Thyroid gland (tissue), 4 donors: ENCODE measurements at regions not wholly inside any gene's neighbourhood (a gene's known extent, or its start where the extent isn't known, plus 50 kb on each side); places are given as distances from the start of the nearest gene placed in this dataset.

ENCODE experiments used
- POLR2A ChIP-seq, 2 donors: fragments of 450-650 bp; IDR thresholded peaks; one replicate each; pipeline ENCODE4 v1.6.1; 2017; ENCODE audit warnings: antibody characterized with exemption in 2 of 2, mild to moderate bottlenecking in 2 of 2, moderate library complexity in 1 of 2
- TF ChIP-seq, protein P1 (sequence below), 6 experiments: fragments of 200-600 bp in 3 of 6; fragments of 450-650 bp in 3 of 6; sonication (generic) in 3 of 6; IDR thresholded peaks; one replicate each; pipeline ENCODE4 v1.5.1; 2016 to 2019; ENCODE audit warnings: antibody characterized with exemption in 6 of 6, mild to moderate bottlenecking in 2 of 6, inconsistent platforms in 1 of 6, moderate library complexity in 1 of 6

DNA sequence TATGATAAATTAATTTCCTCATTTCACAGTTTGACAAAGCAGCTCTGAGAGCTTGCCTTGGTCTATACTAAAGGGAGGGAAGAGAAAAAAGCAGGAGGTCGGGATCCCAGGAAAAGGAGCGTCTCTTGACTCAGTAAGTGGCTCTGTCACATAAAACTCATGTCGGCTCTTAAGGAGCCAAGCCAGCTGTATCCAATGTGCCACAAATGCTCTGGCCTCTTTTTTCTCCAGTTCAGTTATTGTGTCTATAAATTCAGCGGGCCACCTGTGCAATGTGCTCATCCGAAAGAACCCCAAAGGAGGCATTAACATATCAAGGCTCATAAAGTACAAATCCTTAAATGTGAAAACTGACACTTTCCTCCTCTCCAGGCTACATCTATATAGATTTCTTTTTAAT is 337.7 kb upstream of the FAM241A start:
- TF ChIP-seq, protein P1, sequence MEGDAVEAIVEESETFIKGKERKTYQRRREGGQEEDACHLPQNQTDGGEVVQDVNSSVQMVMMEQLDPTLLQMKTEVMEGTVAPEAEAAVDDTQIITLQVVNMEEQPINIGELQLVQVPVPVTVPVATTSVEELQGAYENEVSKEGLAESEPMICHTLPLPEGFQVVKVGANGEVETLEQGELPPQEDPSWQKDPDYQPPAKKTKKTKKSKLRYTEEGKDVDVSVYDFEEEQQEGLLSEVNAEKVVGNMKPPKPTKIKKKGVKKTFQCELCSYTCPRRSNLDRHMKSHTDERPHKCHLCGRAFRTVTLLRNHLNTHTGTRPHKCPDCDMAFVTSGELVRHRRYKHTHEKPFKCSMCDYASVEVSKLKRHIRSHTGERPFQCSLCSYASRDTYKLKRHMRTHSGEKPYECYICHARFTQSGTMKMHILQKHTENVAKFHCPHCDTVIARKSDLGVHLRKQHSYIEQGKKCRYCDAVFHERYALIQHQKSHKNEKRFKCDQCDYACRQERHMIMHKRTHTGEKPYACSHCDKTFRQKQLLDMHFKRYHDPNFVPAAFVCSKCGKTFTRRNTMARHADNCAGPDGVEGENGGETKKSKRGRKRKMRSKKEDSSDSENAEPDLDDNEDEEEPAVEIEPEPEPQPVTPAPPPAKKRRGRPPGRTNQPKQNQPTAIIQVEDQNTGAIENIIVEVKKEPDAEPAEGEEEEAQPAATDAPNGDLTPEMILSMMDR (IDR thresholded peaks at IDR 0.05) = no peak
- TF ChIP-seq POLR2A (IDR thresholded peaks at IDR 0.05) = no peak
